GM13977 (cell line): ENCODE measurements at regions not wholly inside any gene's neighbourhood (a gene's known extent, or its start where the extent isn't known, plus 50 kb on each side); places are given as distances from the start of the nearest gene placed in this dataset.
"Not testable (repeated sequence)": the region's sequence is repeated elsewhere in the genome, so short reads cannot be mapped to it uniquely, and the experiment has no call there.

Experiments used
- DNase-seq: peaks from one replicate; pipeline ENCODE4 v3.0.0; 2012; ENCODE audit warnings: low spot score
- CTCF ChIP-seq: IDR thresholded peaks from 2 replicates; pipeline ENCODE4 v1.5.1; 2012; ENCODE audit warnings: mild to moderate bottlenecking, control low read depth; ENCODE audit not compliant: insufficient read depth; ENCODE audit errors: extremely low read depth, missing control alignments
- in situ Hi-C: fragments of 300-500 bp; cut with MboI; formaldehyde crosslinking; loops from one replicate; pipeline ENCODE4 v1.12.0; 2022; ENCODE audit warnings: low sequenced_read_pairs, low pct_unique_long_range_greater_than_20kb, mixed read lengths, inconsistent platforms; ENCODE audit not compliant: unreplicated experiment

DNA sequence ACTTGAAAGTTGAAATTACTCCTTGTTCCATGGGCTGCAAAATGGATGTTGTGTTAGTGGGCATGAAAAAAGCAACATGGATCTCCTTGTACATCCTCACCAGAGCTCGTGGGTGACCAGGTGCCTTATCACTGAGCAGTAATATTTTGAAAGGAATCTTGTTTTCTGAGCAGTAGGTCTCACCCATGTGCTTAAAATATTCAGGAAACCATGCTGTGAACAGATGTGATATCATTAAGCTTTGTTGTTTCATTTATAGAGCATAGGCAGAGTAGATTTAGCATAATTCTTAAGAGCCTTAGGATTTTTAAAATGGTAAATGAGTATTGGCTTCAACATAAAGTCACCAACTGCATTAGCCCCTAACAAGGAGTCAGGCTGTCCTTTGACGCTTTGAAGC is 316.6 kb downstream of the TYW1 start:
- DNase-seq = no peak
- no peak for TF ChIP-seq CTCF
- in situ Hi-C loops = loop anchor here (25.0 kb wide), 1 partner anchor 276 kb away; no protein-coding TSS in a partner anchor

DNA sequence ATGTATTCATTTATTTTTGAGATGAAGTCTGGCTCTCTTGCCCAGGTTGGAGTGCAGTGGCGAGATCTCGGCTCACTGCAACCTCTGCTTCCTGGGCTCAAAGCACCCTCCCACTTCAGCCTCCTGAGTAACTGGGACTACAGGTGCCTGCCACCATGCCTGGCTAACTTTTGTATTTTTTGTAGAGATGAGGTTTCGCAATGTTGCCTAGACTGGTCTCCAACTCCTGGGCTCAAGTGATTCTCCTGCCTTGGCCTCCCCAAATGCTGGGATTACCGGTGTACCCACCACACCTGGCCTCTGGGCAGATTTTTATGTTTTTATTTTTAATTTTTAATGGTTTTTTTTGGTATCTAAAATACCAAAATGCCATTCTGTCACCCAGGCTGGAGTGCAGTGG is 320.3 kb downstream of the TYW1 start:
- in situ Hi-C loops = loop anchor here (25.0 kb wide), 1 partner anchor 280 kb away; no protein-coding TSS in a partner anchor
- not testable (repeated sequence) for DNase-seq

DNA sequence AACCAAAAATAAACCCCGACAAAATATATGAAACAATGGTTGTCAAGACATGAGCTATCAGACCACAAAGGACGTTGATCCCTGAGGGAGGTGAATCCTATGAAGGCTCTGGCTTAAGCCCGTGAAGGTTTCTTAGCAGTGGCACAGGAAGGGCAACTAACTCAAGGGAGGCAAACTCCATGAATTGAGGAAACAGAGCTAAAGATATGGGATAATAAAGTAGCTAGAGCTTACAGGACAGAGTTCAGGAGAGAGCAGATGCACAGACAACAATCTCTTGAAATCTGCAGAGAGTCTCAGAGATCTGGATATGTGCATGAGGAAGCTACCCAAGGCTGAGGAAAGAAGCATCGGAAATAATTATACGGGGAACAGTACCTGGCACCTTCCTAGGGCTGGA is 331.6 kb downstream of the TYW1 start:
- DNase-seq, in situ Hi-C loops: not testable (repeated sequence)

DNA sequence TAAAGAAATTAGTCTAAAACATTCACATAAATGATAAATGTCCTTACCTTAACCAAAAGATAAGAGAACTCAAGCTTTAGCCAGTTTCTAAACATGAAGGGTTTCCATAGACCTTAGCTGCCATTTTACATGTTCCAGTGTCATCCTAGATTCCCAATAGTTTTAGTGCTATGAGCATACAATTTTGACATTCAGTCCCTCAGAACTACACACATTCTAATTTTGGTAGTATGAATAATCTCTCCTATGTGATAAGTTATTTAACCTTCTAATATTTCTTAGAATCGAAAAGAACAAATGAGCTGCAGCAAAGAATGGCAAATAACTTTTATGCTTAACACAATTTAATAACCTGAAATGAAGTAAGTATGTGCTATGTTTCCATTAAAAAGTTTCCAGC is 338.5 kb downstream of the TYW1 start:
- DNase-seq, in situ Hi-C loops: not testable (repeated sequence)

- in situ Hi-C loops = not testable (repeated sequence)
Measured at GRCh38 chr7:67335663-67336062, 339.0 kb downstream of the TYW1 start.

GRCh38 chr7:67338545-67338944 is 341.9 kb downstream of the TYW1 start:
- in situ Hi-C loops, DNase-seq: not testable (repeated sequence)

More at GRCh38 chr7:67335663-67336062, 339.0 kb downstream of the TYW1 start:
- not testable (repeated sequence) for DNase-seq

- in situ Hi-C loops = no loop called here
Measured at GRCh38 chr7:67341153-67341768, 344.6 kb downstream of the TYW1 start.

GRCh38 chr7:67343114-67343513 is 346.5 kb downstream of the TYW1 start:
- DNase-seq = no peak
- no peak for TF ChIP-seq CTCF
- in situ Hi-C loops = no loop called here

More at GRCh38 chr7:67341153-67341768, 344.6 kb downstream of the TYW1 start:
- DNase-seq = no peak
- TF ChIP-seq CTCF = no peak

DNA sequence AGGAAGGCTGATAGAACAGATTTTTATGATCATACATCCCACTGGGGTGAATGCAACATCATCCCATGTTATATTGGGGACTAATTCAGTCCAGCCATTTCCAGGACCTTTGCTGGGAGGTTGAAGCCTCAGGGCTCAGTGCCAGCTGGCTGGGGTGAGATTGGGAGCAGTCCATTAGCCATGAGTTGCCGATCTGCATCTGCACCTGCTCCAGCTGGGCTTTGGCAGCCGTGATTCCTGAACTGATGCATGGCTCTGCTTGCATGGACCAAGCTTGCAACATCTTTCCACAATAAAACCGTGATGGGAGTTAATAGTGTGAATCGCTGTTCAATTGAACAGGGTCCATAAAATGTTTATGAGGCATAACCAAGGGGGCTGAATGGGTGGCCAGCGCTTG is 346.9 kb downstream of the TYW1 start:
- DNase-seq = no peak
- TF ChIP-seq CTCF = no peak
- in situ Hi-C loops = no loop called here
